Neuronal stem cell (in vitro differentiated cells): ENCODE measurements at regions not wholly inside any gene's neighbourhood (a gene's known extent, or its start where the extent isn't known, plus 50 kb on each side); places are given as distances from the start of the nearest gene placed in this dataset.
"Not testable (repeated sequence)": the region's sequence is repeated elsewhere in the genome, so short reads cannot be mapped to it uniquely, and the experiment has no call there.

Experiments
- DNase-seq: peaks from one replicate; pipeline ENCODE4 v3.0.0-alpha.2; 2013; ENCODE audit warnings: low spot score
- H2AFZ ChIP-seq: one replicate; pipeline ENCODE4 v1.6.1; 2013; ENCODE audit warnings: mild to moderate bottlenecking, low read length, inconsistent platforms
- H2AK5ac ChIP-seq: 2 replicates; pipeline ENCODE4 v1.6.1; 2013; ENCODE audit warnings: low read depth, mild to moderate bottlenecking, inconsistent platforms, low read length, moderate library complexity, mixed read lengths
- H2BK120ac ChIP-seq: 2 replicates; pipeline ENCODE4 v1.6.1; 2013; ENCODE audit warnings: low read depth, mild to moderate bottlenecking, inconsistent platforms, low read length, moderate library complexity, mixed read lengths
- H2BK12ac ChIP-seq: one replicate; pipeline ENCODE4 v1.6.1; 2013; ENCODE audit warnings: low read length, inconsistent platforms
- H2BK15ac ChIP-seq: 2 replicates; pipeline ENCODE4 v1.6.1; 2013; ENCODE audit warnings: mild to moderate bottlenecking, low read length, inconsistent platforms, mixed read lengths
- H2BK5ac ChIP-seq: one replicate; pipeline ENCODE4 v1.6.1; 2013; ENCODE audit warnings: inconsistent platforms, mild to moderate bottlenecking, low read length, moderate library complexity
- H3K14ac ChIP-seq: one replicate; pipeline ENCODE4 v1.6.1; 2013; ENCODE audit warnings: low read length, inconsistent platforms
- H3K18ac ChIP-seq: 2 replicates; pipeline ENCODE4 v1.6.1; 2013; ENCODE audit warnings: low read length, inconsistent platforms
- H3K23ac ChIP-seq: 2 replicates; pipeline ENCODE4 v1.6.1; 2013; ENCODE audit warnings: low read depth, mild to moderate bottlenecking, mixed read lengths, low read length, inconsistent platforms; ENCODE audit not compliant: poor library complexity
- H3K27ac ChIP-seq: replicated peaks from 3 replicates; pipeline ENCODE4 v1.5.1; 2013; ENCODE audit warnings: low read length, inconsistent platforms
- H3K27me3 ChIP-seq, 3 experiments: 2 replicates each; pipeline ENCODE4 v1.6.1; 2013; ENCODE audit warnings: low read length in 3 of 3, mild to moderate bottlenecking in 2 of 3, inconsistent platforms in 1 of 3, low read depth in 1 of 3, mixed read lengths in 1 of 3, moderate library complexity in 1 of 3; ENCODE audit not compliant: control insufficient read depth in 3 of 3, insufficient read depth in 3 of 3
- H3K36me3 ChIP-seq, 2 donors: replicated peaks in 1 of 2; 2 replicates each; pipeline ENCODE4 v1.6.1; 2013; ENCODE audit warnings: low read length in 2 of 2; ENCODE audit not compliant: control insufficient read depth in 2 of 2, insufficient read depth in 2 of 2
- H3K4ac ChIP-seq: 2 replicates; pipeline ENCODE4 v1.6.1; 2013; ENCODE audit warnings: inconsistent platforms, mild to moderate bottlenecking, low read length, moderate library complexity
- H3K4me1 ChIP-seq, 2 donors: 1 replicate in 1 of 2; 2 replicates in 1 of 2; pipeline ENCODE4 v1.6.1; 2013; ENCODE audit warnings: low read length in 2 of 2, low read depth in 1 of 2; ENCODE audit not compliant: control insufficient read depth in 2 of 2, insufficient read depth in 1 of 2
- H3K4me2 ChIP-seq: one replicate; pipeline ENCODE4 v1.6.1; 2013; ENCODE audit warnings: mild to moderate bottlenecking, low read length, inconsistent platforms; ENCODE audit not compliant: insufficient read depth, poor library complexity, severe bottlenecking
- H3K4me3 ChIP-seq, 2 donors: 2 replicates each; pipeline ENCODE4 v1.5.1; 2013; ENCODE audit warnings: low read length in 2 of 2, mild to moderate bottlenecking in 2 of 2, inconsistent platforms in 1 of 2, moderate library complexity in 1 of 2
- H3K79me1 ChIP-seq: one replicate; pipeline ENCODE4 v1.6.1; 2013; ENCODE audit warnings: low read depth, mild to moderate bottlenecking, inconsistent platforms, low read length, moderate library complexity
- H3K9ac ChIP-seq: one replicate; pipeline ENCODE4 v1.6.1; 2013; ENCODE audit warnings: mild to moderate bottlenecking, low read depth, low read length, inconsistent platforms; ENCODE audit not compliant: poor library complexity
- H3K9me3 ChIP-seq, 2 donors: replicated peaks in 1 of 2; 2 replicates each; pipeline versions ENCODE3 to v1.6.1; 2013; ENCODE audit warnings: low read length in 2 of 2, mild to moderate bottlenecking in 2 of 2, inconsistent platforms in 1 of 2, low read depth in 1 of 2, mixed read lengths in 1 of 2, moderate library complexity in 1 of 2; ENCODE audit not compliant: control insufficient read depth in 2 of 2, insufficient read depth in 1 of 2
- H4K8ac ChIP-seq: one replicate; pipeline ENCODE4 v1.6.1; 2013; ENCODE audit warnings: low read depth, mild to moderate bottlenecking, inconsistent platforms, low read length, moderate library complexity
- H4K91ac ChIP-seq: one replicate; pipeline ENCODE4 v1.6.1; 2013; ENCODE audit warnings: low read length, low read depth, mild to moderate bottlenecking, inconsistent platforms; ENCODE audit not compliant: poor library complexity
- WGBS, 2 donors: extraction: QIAGEN DNeasy Blood & Tissue Kit; methylation state at CpG; one replicate each; pipeline ENCODE4 v1.1.7; 2013; ENCODE audit warnings: missing lambda C conversion rate in 2 of 2, mixed read lengths in 1 of 2; ENCODE audit not compliant: insufficient read length in 2 of 2, insufficient replicate concordance in 1 of 2; ENCODE audit errors: extremely low coverage in 2 of 2; 5-methylcytosine and 5-hydroxymethylcytosine counted together

DNA sequence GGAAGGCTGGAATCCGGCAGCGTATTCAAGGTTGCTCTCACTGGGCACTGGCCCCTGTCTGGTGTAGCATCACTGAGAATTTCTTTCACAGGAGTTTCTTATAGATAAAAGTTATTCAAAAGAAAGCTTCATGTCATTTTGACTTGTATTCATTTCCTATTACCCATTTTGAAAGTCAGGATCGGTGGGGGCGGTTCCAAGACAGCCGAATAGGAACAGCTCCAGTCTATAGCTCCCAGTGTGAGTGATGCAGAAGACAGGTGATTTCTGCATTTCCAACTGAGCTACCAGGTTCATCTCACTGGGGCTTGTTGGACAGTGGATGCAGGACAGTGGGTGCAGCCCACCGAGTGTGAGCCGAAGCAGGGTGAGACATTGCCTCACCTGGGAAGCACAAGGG lies 51.5 kb upstream of the CDC42EP3 start:
- H3K4me3 ChIP-seq, H3K27ac ChIP-seq, H2BK12ac ChIP-seq, H2AK5ac ChIP-seq, H3K27me3 ChIP-seq, H4K91ac ChIP-seq, H3K18ac ChIP-seq, H3K9ac ChIP-seq, H4K8ac ChIP-seq, H3K36me3 ChIP-seq, H2BK15ac ChIP-seq, H2BK5ac ChIP-seq, H3K14ac ChIP-seq, H3K23ac ChIP-seq, H3K4me1 ChIP-seq, H3K4me2 ChIP-seq, H2AFZ ChIP-seq, H3K79me1 ChIP-seq, DNase-seq, H3K9me3 ChIP-seq, H3K4ac ChIP-seq, H2BK120ac ChIP-seq: not testable (repeated sequence)
- no CpG with 5 or more reads among the region's 7 CpGs for WGBS, 2 donors

DNA sequence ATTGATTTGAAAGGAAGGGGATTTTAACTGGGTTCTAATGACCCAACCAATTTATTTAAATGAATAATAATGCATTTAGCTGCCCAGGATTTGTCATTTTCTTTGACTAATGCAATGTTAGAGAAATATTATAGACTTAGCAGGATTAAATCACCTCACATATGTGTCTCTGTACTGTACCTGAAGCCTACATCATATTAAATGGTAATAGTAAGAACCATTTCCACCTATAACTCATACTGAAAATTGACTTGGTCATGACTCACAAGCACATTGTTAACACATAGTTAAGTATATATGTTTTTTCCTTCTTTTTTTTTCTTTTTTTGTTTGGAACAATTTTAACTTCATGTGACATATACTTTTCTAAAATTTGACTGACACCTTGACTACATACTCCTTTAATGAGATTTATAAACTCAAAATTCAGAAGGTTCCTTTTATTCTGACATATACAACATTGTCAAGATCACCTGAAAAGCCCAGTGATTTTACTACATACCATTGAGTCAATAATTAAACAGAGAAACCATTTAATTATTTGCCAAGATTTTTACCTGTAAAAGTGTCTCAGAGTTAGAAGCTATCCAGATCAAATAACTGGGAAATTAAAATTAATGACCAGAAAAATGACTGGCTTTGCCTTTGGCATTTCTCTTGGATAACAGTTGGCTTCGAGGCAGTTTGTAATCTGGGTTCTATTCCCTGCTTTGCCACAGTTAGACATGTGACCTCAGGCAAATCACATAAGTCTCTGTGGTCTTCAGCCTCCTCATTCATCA lies 58.8 kb upstream of the CDC42EP3 start:
- Histone ChIP-seq H4K8ac (no peak overlapping the region), H3K4me3 (no peak overlapping the region), H3K23ac (no peak overlapping the region), H2AFZ (no peak overlapping the region), H3K36me3 (no peaks in the 10 kb centered on the region), H2BK12ac (no peak overlapping the region), H3K4me1 (peaks cover 2 to 6% of the 10 kb centered on the region in 2 donors), H2BK120ac (no peak overlapping the region), H3K18ac (no peak overlapping the region), H3K27me3 (no peaks in the 10 kb centered on the region), H3K9me3 (no peaks in the 10 kb centered on the region), H2AK5ac (no peak overlapping the region), H2BK5ac (no peak overlapping the region), H4K91ac (no peak overlapping the region), H3K9ac (no peak overlapping the region), H3K4me2 (no peak overlapping the region), H3K4ac (no peak overlapping the region), H2BK15ac (no peak overlapping the region), H3K14ac (no peak overlapping the region), H3K27ac (no peak overlapping the region), H3K79me1 (no peaks in the 10 kb centered on the region)
- no peak for DNase-seq
- WGBS, 2 donors = no CpG with 5 or more reads among the region's 1 CpG

DNA sequence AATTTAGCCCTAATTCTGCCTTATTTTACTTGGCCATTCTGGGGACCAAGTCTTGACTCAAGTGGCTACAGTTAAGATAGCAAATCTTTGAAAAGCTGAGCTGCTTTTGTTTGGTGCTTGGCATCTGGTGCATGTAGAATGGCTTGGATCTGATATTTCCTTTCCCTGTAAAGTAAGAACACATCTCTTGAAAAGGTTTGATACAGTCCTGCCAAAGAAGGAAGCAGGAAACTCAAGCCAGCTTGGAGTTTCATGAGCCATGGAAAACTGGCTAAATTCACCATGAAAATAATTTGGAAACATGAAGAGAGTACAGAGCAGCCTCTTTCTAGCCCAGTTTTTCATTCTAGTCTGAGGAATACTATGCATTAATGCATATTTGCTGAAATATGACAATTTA lies 61.0 kb upstream of the CDC42EP3 start:
- not testable (repeated sequence) for H3K4me1 ChIP-seq, H4K8ac ChIP-seq, H3K4me3 ChIP-seq, H3K36me3 ChIP-seq, H3K79me1 ChIP-seq, H3K18ac ChIP-seq, H3K23ac ChIP-seq, H3K4me2 ChIP-seq, H2AK5ac ChIP-seq, H3K9ac ChIP-seq, H3K27ac ChIP-seq, H2AFZ ChIP-seq, H4K91ac ChIP-seq, H3K27me3 ChIP-seq, H3K14ac ChIP-seq, DNase-seq, H2BK12ac ChIP-seq, H2BK15ac ChIP-seq, H3K9me3 ChIP-seq, H2BK120ac ChIP-seq, H2BK5ac ChIP-seq, H3K4ac ChIP-seq

GRCh38 chr2:37733251-37733650 lies 61.8 kb upstream of the CDC42EP3 start:
- H3K36me3 ChIP-seq = no peaks in the 10 kb centered on the region

More at GRCh38 chr2:37733251-37733650, 61.8 kb upstream of the CDC42EP3 start:
- Histone ChIP-seq H2BK12ac (no peak overlapping the region), H3K9me3 (no peaks in the 10 kb centered on the region), H2BK15ac (no peak overlapping the region), H4K8ac (no peak overlapping the region), H3K23ac (no peak overlapping the region), H3K18ac (no peak overlapping the region), H4K91ac (no peak overlapping the region), H3K4me2 (no peak overlapping the region), H2BK120ac (no peak overlapping the region), H3K27ac (no peak overlapping the region), H3K27me3 (no peaks in the 10 kb centered on the region), H3K4me1 (peaks cover 2 to 9% of the 10 kb centered on the region in 2 donors), H2AK5ac (no peak overlapping the region), H3K4ac (no peak overlapping the region), H2AFZ (no peak overlapping the region), H3K4me3 (no peak overlapping the region), H3K9ac (no peak overlapping the region), H3K79me1 (no peaks in the 10 kb centered on the region), H3K14ac (no peak overlapping the region), H2BK5ac (no peak overlapping the region)
- DNase-seq = no peak
- WGBS, 2 donors = no CpG with 5 or more reads among the region's 2 CpGs
